ENCODE measurements at regions not wholly inside any gene's neighbourhood (a gene's known extent, or its start where the extent isn't known, plus 50 kb on each side); places are given as distances from the start of the nearest gene placed in this dataset.

- Histone ChIP-seq H3F3A (ENCODE audit: insufficient read depth) (no peaks in the 10 kb centered on the region), H3K4me3 (ENCODE audit: insufficient read depth, low read length, poor library complexity, severe bottlenecking) (no peak overlapping the region), H4K20me1 (ENCODE audit: low read depth, low read length) (no peaks in the 10 kb centered on the region), H3K79me2 (ENCODE audit: insufficient read depth, low read length) (no peaks in the 10 kb centered on the region), H2AFZ (ENCODE audit: low read depth, low read length, severe bottlenecking) (no peak overlapping the region), H3K9me2 (replicated peaks; ENCODE audit: insufficient read depth, low read length) (no peaks in the 10 kb centered on the region), H3K27ac (ENCODE audit: low read depth, low read length) (no peak overlapping the region), H3K9ac (ENCODE audit: low read length) (no peak overlapping the region), H3K27me3 (ENCODE audit: low read length) (no peaks in the 10 kb centered on the region), H3K4me2 (ENCODE audit: low read depth, low read length, poor library complexity, severe bottlenecking) (no peak overlapping the region), H3K36me3 (ENCODE audit: low read length) (no peaks in the 10 kb centered on the region), H3K9me3 (ENCODE audit: insufficient read depth, low read length) (no peaks in the 10 kb centered on the region)
- TF ChIP-seq CTCF (IDR thresholded peaks at IDR 0.05; ENCODE audit: insufficient read depth, low read length, poor library complexity, severe bottlenecking) (no peak), EZH2phosphoT487 (conservative IDR thresholded peaks at IDR 0.05; ENCODE audit: low read length) (no peak)
Measured at GRCh38 chr4:147219145-147219544, 261.8 kb upstream of the EDNRA start.

- Histone ChIP-seq H3K9ac (ENCODE audit: low read length) (no peak overlapping the region), H4K20me1 (ENCODE audit: low read depth, low read length) (no peaks in the 10 kb centered on the region), H3K27ac (ENCODE audit: low read depth, low read length) (no peak overlapping the region), H3K4me3 (ENCODE audit: insufficient read depth, low read length, poor library complexity, severe bottlenecking) (no peak overlapping the region), H3K9me3 (ENCODE audit: insufficient read depth, low read length) (no peaks in the 10 kb centered on the region), H3K4me2 (ENCODE audit: low read depth, low read length, poor library complexity, severe bottlenecking) (no peak overlapping the region), H3K27me3 (ENCODE audit: low read length) (no peaks in the 10 kb centered on the region), H3F3A (ENCODE audit: insufficient read depth) (no peaks in the 10 kb centered on the region), H2AFZ (ENCODE audit: low read depth, low read length, severe bottlenecking) (no peak overlapping the region), H3K79me2 (ENCODE audit: insufficient read depth, low read length) (no peaks in the 10 kb centered on the region), H3K9me2 (replicated peaks; ENCODE audit: insufficient read depth, low read length) (no peaks in the 10 kb centered on the region), H3K36me3 (ENCODE audit: low read length) (no peaks in the 10 kb centered on the region)
- TF ChIP-seq CTCF (IDR thresholded peaks at IDR 0.05; ENCODE audit: insufficient read depth, low read length, poor library complexity, severe bottlenecking): no peak
- TF ChIP-seq EZH2phosphoT487 (conservative IDR thresholded peaks at IDR 0.05; ENCODE audit: low read length): no peak
Measured at GRCh38 chr4:147220833-147221232, 260.1 kb upstream of the EDNRA start.

GRCh38 chr4:147222906-147223305, 258.0 kb upstream of the EDNRA start:
- Histone ChIP-seq H3K4me2 (ENCODE audit: low read depth, low read length, poor library complexity, severe bottlenecking) (no peak overlapping the region), H3K9ac (ENCODE audit: low read length) (no peak overlapping the region), H3K4me3 (ENCODE audit: insufficient read depth, low read length, poor library complexity, severe bottlenecking) (no peak overlapping the region), H3K36me3 (ENCODE audit: low read length) (no peaks in the 10 kb centered on the region), H3K9me3 (ENCODE audit: insufficient read depth, low read length) (no peaks in the 10 kb centered on the region), H3F3A (ENCODE audit: insufficient read depth) (no peaks in the 10 kb centered on the region), H3K79me2 (ENCODE audit: insufficient read depth, low read length) (no peaks in the 10 kb centered on the region), H3K27ac (ENCODE audit: low read depth, low read length) (no peak overlapping the region), H2AFZ (ENCODE audit: low read depth, low read length, severe bottlenecking) (no peak overlapping the region), H3K9me2 (replicated peaks; ENCODE audit: insufficient read depth, low read length) (no peaks in the 10 kb centered on the region), H3K27me3 (ENCODE audit: low read length) (no peaks in the 10 kb centered on the region), H4K20me1 (ENCODE audit: low read depth, low read length) (0 out of 2 replicates have a peak, but pooled peaks cover under 1% of the 10 kb centered on the region)
- TF ChIP-seq EZH2phosphoT487 (conservative IDR thresholded peaks at IDR 0.05; ENCODE audit: low read length): no peak
- no peak for TF ChIP-seq CTCF (IDR thresholded peaks at IDR 0.05; ENCODE audit: insufficient read depth, low read length, poor library complexity, severe bottlenecking)

All from SU-DHL-6 (cell line).